Fibroblast of skin of right biceps (primary cell): ENCODE measurements at regions not wholly inside any gene's neighbourhood (a gene's known extent, or its start where the extent isn't known, plus 50 kb on each side); places are given as distances from the start of the nearest gene placed in this dataset.

Experiments used
- DNase-seq: peaks from one replicate; pipeline ENCODE4 v3.0.0-alpha.2; 2013

DNA sequence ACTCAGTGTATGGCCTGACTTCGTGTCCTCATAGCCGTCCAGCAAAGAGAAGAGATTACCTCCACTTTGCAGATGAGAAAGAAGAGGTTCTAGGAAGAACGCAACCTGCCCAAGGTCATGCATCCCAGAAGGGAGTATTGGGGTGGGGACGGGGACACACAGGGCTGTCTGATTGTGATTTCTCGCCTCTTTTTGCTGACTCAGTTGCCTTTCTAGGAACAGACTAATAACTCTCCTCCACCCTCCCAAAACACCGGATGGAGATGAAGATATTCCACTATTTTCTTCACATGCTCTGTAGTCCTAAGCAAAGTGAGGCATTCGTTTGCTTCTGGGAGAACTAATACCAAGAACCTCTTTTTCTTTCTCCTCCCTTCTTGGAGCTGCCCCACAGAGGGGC, 529.3 kb downstream of the MIAT start:
- DNase-seq = no peak

DNA sequence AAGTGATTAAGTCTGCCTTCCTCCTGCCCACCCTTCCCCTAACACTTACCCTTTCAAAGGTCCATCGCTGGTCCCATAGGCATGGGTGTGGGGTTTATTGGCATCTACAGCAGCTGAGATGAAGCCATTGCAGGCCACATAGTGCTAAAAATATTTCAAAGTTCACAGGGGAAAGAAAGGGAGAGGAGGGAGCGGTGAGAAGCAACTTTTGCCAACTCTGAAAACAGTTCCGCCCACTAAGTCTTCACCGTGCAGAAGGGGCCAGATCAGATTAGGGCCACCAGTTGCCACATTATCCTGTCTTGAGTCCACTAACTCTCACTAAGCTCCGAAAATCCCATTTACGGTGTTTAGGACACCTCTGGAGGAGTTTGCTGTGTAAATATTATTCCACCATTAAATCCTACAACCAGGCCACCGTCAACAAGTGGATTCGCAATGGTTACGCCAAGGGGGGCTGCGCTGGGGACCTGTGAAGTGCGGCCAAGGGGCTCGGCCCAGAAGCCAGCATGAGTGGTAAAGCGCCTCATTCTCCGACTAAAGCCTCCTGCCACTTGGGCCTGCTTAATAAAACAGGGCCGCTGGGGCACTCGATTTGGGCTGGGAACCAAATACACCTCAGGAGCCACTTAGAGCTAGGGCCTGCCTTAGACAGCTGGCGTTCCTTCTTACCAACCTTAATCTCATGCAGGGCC, 534.9 kb downstream of the MIAT start:
- DNase-seq = peak; percentile 53

DNA sequence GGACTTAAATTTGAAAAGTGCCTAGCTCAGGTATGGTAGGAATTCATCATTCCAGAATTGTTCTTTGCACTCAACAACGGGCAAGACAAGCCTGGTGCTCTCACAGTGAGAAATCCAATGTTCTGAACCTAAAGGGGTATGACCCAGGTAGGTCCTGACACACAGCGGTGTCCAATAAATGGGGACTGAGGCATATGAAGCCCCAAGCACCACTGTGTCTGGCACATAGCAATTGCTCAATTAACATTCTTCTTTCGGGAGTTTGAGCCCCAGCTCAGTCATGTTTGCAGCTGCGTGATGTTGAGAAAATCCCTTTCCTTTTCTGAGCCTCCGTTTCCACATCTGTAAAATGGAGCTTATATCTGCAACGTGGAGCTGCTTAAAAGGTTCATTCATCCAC, 535.8 kb downstream of the MIAT start:
- DNase-seq = no peak

DNA sequence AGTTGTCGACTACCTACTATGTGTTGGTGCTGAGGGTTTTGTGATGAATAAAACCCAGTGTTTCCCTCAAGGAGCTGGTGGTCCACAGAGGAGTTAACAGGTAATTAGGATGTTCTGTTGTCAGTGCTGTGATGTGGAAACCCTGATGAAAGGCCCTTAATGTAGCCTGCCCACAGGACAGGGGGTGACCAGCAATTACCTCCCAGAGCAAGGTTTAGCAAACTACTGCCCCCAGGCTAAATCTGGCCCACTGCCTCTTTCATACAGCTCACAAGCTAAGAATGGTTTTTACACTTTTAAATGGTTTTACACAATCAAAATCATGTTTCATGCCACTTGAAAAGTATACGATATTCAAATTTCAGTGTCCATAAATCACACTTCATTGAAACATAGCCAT, 536.2 kb downstream of the MIAT start:
- no peak for DNase-seq

- DNase-seq = peak; percentile 36
These were observed 536.8 kb downstream of the MIAT start for GRCh38 chr22:27194096-27194748.

DNA sequence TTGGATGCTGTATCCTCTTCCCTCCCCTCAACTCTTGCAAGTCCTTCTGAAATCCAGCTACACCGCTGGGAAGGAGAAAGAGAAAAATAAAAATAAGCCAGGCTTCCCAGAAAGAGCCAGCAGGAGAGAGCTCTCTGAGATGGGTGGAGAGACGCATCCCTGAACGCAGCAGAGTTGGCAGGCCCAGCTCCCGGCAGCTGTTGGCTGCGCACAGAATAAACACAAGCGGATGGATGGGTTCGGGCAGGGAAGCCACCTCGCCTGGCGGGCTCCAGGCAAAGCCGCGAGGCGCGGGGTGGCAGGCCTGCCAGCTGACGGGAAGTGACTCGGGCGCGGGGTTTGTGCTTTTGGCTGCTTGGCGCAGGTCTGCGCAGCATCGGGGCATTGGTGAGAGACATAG, 537.7 kb downstream of the MIAT start:
- DNase-seq = no peak

DNA sequence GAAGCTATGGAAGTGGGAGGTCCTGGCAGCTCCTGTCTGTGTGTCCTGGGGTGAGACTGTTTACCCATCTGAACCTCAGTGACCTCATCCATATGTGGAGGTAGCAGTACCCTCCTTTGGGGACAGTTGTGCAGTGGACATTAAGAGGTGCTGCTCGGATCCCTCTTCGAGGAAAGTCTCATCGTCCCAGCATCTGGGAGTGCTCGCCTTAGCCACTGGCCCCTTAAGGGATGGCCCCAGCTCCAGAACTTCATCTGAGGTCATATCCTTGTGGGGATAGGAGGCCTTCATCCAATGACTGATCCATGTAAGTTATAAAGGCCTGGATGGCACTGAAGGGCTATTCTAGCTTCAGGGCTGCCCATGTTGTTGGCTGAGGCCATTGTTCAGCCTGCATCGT, 538.1 kb downstream of the MIAT start:
- no peak for DNase-seq

- no peak for DNase-seq
These were observed 539.2 kb downstream of the MIAT start for GRCh38 chr22:27196606-27197005.

DNA sequence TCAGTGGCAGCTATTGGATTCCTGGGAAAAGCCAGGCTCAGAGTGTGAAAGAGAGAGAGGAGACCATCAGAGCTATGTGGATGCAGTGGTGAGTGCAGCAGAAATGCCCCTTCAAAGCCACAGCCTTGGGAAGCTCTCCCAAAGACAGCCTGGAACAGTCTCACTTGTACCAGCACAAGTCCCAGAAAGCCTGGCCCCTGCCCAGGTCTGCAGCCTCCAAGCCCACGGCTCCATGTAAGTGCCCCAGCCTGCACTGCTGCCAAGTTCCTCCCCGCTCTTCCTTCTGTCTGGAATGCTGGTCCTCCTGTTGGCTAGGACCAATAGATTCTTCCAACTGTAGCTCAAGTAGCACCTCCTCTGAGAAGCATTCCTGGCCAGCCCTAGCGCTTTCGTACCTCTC, 539.7 kb downstream of the MIAT start:
- no peak for DNase-seq

- no peak for DNase-seq
These were observed 540.2 kb downstream of the MIAT start for GRCh38 chr22:27197618-27198017.

DNA sequence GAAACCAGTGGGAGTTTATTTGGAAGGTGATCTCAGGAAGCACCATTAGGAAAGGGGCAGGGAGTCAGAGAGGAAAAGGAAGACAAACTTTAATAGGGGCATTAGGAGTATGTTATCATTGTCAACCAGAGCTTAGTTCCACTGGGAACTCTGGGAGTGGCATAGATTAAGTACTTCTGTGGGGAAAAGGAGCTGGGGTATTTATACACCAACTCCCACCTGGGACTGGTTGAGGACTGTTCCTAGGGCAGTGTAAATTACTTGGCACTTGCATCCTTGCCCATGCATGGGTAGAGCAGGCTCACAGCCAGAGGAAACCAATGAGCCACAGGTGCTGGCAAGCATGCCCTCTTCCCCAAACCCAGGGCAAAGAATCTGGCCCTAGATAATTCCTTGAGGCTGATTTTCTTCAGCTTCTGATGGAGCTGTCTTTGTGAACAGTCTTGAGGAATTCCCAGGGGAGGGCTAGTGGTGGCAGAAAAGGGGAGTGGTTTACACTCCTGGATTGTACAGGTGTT, 541.2 kb downstream of the MIAT start:
- no peak for DNase-seq

DNA sequence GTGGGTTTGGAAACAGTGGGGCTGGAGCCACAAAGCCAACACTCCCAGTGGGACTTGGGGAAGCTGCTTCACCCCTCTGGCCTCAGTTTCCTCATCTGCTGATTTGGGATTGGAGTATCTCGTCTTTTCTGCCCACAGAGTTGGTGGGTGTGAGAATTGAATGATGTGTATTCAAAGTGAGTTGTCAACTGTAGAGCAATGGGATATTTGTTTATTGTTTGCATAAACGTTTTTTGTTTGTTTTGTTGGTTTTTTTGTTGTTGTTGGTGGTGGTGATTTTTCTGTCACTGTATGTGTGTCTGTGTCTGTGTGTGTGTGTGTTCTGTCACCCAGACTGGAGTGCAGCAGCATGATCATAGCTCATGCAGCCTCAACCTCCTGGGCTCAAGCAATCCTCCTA, 542.0 kb downstream of the MIAT start:
- DNase-seq = no peak

- DNase-seq = no peak
These were observed 543.9 kb downstream of the MIAT start for GRCh38 chr22:27201276-27201675.

- peak; percentile 34 for DNase-seq
These were observed 544.4 kb downstream of the MIAT start for GRCh38 chr22:27201741-27202140.

- DNase-seq = peak; percentile 39
These were observed 545.9 kb downstream of the MIAT start for GRCh38 chr22:27203276-27203660.

GRCh38 chr22:27204280-27204679, 546.9 kb downstream of the MIAT start:
- DNase-seq = no peak

DNA sequence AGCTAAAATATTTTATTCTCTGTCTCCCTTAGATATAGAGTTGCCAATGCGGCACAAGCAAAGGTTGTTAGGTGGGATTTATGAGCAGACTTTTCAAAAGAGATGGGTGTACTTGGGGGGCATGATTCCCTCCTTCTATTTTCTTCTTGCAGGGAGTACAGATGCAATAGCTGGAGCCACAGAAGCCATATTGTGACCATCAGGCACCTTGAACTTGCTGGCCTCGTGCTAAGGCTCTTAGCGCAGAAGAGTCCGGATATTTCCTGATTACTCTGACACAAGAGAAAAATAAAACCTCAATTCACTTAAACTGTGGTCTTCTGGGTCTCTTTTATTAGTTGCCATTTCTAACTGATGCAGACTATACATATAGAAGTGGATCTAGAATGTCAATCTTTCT, 547.4 kb downstream of the MIAT start:
- no peak for DNase-seq

GRCh38 chr22:27205492-27206373, 548.3 kb downstream of the MIAT start:
- DNase-seq = peak; percentile 64

GRCh38 chr22:27206374-27207133, 549.2 kb downstream of the MIAT start:
- DNase-seq = peak; percentile 55

GRCh38 chr22:27207266-27207665, 549.9 kb downstream of the MIAT start:
- DNase-seq = no peak

- DNase-seq = peak; percentile 94
These were observed 550.5 kb downstream of the MIAT start for GRCh38 chr22:27207907-27208306.

DNA sequence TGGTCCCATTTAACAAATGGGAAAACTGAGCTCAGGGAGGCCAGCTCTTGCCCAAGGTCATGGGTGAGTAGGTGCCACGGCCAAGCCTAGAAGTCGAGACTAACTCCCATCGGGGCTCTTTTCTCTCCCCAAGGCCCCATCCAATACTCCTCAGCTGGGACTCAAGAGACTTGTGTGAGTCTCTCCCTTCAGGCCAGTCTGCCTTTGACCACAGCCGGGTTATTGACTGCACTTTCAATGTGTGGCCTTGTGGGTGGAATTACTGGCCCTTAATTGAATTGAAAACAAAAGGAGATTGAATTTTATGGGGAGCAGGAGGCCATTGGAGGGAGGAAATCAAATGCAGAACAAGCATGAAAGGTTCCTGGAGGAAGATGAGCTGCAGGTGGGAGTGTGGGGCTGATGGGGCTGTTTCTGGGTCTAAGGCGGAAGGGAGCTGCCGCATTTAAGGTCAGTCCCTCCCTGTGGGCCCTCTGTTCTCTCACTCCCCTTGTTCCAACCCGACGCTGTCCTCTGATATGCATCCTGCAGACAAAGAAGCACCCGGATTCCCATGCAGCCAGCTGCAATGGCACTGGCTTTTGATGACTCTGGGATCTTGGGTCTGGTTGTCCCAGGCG, 552.8 kb downstream of the MIAT start:
- DNase-seq = no peak
